NCI-H2107 treated with DMSO at 0.1 percent for 48 hours (cell line): ENCODE measurements at regions not wholly inside any gene's neighbourhood (a gene's known extent, or its start where the extent isn't known, plus 50 kb on each side); places are given as distances from the start of the nearest gene placed in this dataset.
"Not testable (repeated sequence)": the region's sequence is repeated elsewhere in the genome, so short reads cannot be mapped to it uniquely, and the experiment has no call there.

Experiments
- DNase-seq: peaks from one replicate; lab custom pipeline; 2025; ENCODE audit not compliant: unreplicated experiment; lab: John Stamatoyannopoulos, UW

- DNase-seq: no peak
Observed at GRCh38 chr7:125485223-125485622, 555.6 kb upstream of the POT1 start.

- no peak for DNase-seq
Observed at GRCh38 chr7:125484755-125485154, 555.1 kb upstream of the POT1 start.

- no peak for DNase-seq
Observed at GRCh38 chr7:125481323-125481722, 551.7 kb upstream of the POT1 start.

GRCh38 chr7:125480762-125481161 lies 551.1 kb upstream of the POT1 start:
- no peak for DNase-seq

GRCh38 chr7:125468855-125469174 lies 539.2 kb upstream of the POT1 start:
- DNase-seq: no peak

GRCh38 chr7:125467996-125468854 lies 538.6 kb upstream of the POT1 start:
- DNase-seq: no peak

GRCh38 chr7:125465527-125465926 lies 535.9 kb upstream of the POT1 start:
- DNase-seq: no peak

GRCh38 chr7:125462615-125463014 lies 533.0 kb upstream of the POT1 start:
- no peak for DNase-seq

GRCh38 chr7:125459038-125459437 lies 529.4 kb upstream of the POT1 start:
- DNase-seq: no peak

- no peak for DNase-seq
Observed at GRCh38 chr7:125450749-125451148, 521.1 kb upstream of the POT1 start.

GRCh38 chr7:125445836-125446235 lies 516.2 kb upstream of the POT1 start:
- no peak for DNase-seq

- DNase-seq: no peak
Observed at GRCh38 chr7:125444864-125445263, 515.2 kb upstream of the POT1 start.

GRCh38 chr7:125436220-125436619 lies 506.6 kb upstream of the POT1 start:
- no peak for DNase-seq

- DNase-seq: no peak
Observed at GRCh38 chr7:125431349-125431748, 501.7 kb upstream of the POT1 start.

GRCh38 chr7:125430013-125430412 lies 500.4 kb upstream of the POT1 start:
- DNase-seq: no peak

- DNase-seq: no peak
Observed at GRCh38 chr7:125427676-125428075, 498.1 kb upstream of the POT1 start.

GRCh38 chr7:125425506-125425905 lies 495.9 kb upstream of the POT1 start:
- no peak for DNase-seq

- no peak for DNase-seq
Observed at GRCh38 chr7:125424721-125425120, 495.1 kb upstream of the POT1 start.

GRCh38 chr7:125423458-125424155 lies 494.0 kb upstream of the POT1 start:
- DNase-seq: no peak

- DNase-seq: not testable (repeated sequence)
Observed at GRCh38 chr7:125421407-125421806, 491.8 kb upstream of the POT1 start.

GRCh38 chr7:125412890-125413665 lies 483.5 kb upstream of the POT1 start:
- no peak for DNase-seq

GRCh38 chr7:125409921-125410320 lies 480.3 kb upstream of the POT1 start:
- no peak for DNase-seq
